ENCODE measurements at regions not wholly inside any gene's neighbourhood (a gene's known extent, or its start where the extent isn't known, plus 50 kb on each side); places are given as distances from the start of the nearest gene placed in this dataset.

DNA sequence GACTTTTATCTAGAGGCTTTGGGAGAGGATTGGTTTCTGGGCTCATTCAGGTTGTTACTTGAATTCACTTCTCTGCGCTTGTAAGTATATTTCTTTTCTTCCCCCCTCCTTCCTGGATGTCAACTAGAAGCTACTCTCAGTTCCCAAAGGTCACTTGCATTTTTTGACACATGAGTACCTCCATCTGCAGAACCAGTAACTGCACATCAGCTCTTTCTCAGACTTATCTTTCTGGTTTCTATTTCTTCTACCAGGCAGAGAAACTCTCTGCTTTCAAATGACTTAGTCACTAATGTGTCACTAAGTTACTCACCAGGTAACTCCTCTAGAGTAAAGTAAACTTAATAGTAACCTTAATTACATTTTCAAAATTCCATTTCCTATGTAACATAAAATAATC is 773.0 kb upstream of the LUZP2 start:
- H3K79me2 ChIP-seq (ENCODE audit: control insufficient read depth, insufficient read depth, low read length): no peaks in the 10 kb centered on the region

DNA sequence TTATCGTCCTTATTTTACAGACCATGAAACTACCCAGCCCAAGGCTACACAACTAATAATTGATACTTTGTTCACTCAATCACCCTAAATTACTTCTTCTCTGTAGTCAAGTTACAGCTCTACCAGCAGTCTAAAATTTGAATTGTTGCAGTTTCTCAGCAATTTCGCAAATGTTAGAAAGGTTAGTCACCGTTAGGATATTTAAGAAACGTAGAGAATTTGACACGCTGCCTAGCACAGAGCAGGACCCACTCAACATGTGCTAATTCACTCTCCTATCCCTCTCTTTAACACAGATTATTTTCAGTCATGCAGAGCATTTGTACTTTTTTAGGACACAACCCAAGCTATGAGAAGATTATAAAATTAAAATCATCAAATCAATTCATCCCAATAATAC is 771.1 kb upstream of the LUZP2 start:
- Histone ChIP-seq H3K9me3 (ENCODE audit: control insufficient read depth, insufficient read depth, low read depth, low read length) (no peaks in the 10 kb centered on the region), H3K4me2 (ENCODE audit: extremely low read depth, insufficient read depth, low read length) (no peak overlapping the region), H3K36me3 (ENCODE audit: control insufficient read depth, insufficient read depth, low read length) (no peaks in the 10 kb centered on the region), H3K27ac (ENCODE audit: insufficient read depth, low read length) (no peak overlapping the region), H3K4me3 (replicated peaks in 1 of 4; ENCODE audit: control extremely low read depth in 1 of 4, insufficient read depth in 1 of 4, low read depth in 3 of 4, low read length in 4 of 4) (no peak overlapping the region), H3K79me2 (ENCODE audit: control insufficient read depth, insufficient read depth, low read length) (no peaks in the 10 kb centered on the region), H4K20me1 (ENCODE audit: control insufficient read depth, extremely low read depth, insufficient read depth, low read length) (no peaks in the 10 kb centered on the region), H2AFZ (ENCODE audit: low read length) (no peak overlapping the region), H3K4me1 (ENCODE audit: control insufficient read depth, extremely low read depth, insufficient read depth, low read length) (no peaks in the 10 kb centered on the region), H3K9ac (ENCODE audit: insufficient read depth, low read length) (no peak overlapping the region), H3K27me3 (ENCODE audit: control insufficient read depth, insufficient read depth, low read length) (no peaks in the 10 kb centered on the region)
- TF ChIP-seq EZH2 (IDR thresholded peaks at IDR 0.05; ENCODE audit: low read length, missing control alignments): no peak
- TF ChIP-seq, protein P1, sequence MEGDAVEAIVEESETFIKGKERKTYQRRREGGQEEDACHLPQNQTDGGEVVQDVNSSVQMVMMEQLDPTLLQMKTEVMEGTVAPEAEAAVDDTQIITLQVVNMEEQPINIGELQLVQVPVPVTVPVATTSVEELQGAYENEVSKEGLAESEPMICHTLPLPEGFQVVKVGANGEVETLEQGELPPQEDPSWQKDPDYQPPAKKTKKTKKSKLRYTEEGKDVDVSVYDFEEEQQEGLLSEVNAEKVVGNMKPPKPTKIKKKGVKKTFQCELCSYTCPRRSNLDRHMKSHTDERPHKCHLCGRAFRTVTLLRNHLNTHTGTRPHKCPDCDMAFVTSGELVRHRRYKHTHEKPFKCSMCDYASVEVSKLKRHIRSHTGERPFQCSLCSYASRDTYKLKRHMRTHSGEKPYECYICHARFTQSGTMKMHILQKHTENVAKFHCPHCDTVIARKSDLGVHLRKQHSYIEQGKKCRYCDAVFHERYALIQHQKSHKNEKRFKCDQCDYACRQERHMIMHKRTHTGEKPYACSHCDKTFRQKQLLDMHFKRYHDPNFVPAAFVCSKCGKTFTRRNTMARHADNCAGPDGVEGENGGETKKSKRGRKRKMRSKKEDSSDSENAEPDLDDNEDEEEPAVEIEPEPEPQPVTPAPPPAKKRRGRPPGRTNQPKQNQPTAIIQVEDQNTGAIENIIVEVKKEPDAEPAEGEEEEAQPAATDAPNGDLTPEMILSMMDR (conservative IDR thresholded peaks at IDR 0.05 in 1 of 2, IDR thresholded peaks at IDR 0.05 in 1 of 2; ENCODE audit: low read depth in 1 of 2, low read length in 2 of 2): no peak
- DNase-seq (ENCODE audit: low read depth in 2 of 2): peak; percentile 2 to 89

More for the DNA sequence above, 773.0 kb upstream of the LUZP2 start:
- Histone ChIP-seq H3K36me3 (ENCODE audit: control insufficient read depth, insufficient read depth, low read length) (no peaks in the 10 kb centered on the region), H4K20me1 (ENCODE audit: control insufficient read depth, extremely low read depth, insufficient read depth, low read length) (no peaks in the 10 kb centered on the region), H3K27ac (ENCODE audit: insufficient read depth, low read length) (no peak overlapping the region), H3K4me3 (replicated peaks in 1 of 4; ENCODE audit: control extremely low read depth in 1 of 4, insufficient read depth in 1 of 4, low read depth in 3 of 4, low read length in 4 of 4) (no peak overlapping the region), H3K4me1 (ENCODE audit: control insufficient read depth, extremely low read depth, insufficient read depth, low read length) (no peaks in the 10 kb centered on the region), H2AFZ (ENCODE audit: low read length) (no peak overlapping the region), H3K9ac (ENCODE audit: insufficient read depth, low read length) (no peak overlapping the region), H3K4me2 (ENCODE audit: extremely low read depth, insufficient read depth, low read length) (no peak overlapping the region), H3K9me3 (ENCODE audit: control insufficient read depth, insufficient read depth, low read depth, low read length) (no peaks in the 10 kb centered on the region), H3K27me3 (ENCODE audit: control insufficient read depth, insufficient read depth, low read length) (no peaks in the 10 kb centered on the region)
- TF ChIP-seq, protein P1 (conservative IDR thresholded peaks at IDR 0.05 in 1 of 2, IDR thresholded peaks at IDR 0.05 in 1 of 2; ENCODE audit: low read depth in 1 of 2, low read length in 2 of 2): no peak
- no peak for TF ChIP-seq EZH2 (IDR thresholded peaks at IDR 0.05; ENCODE audit: low read length, missing control alignments)
- DNase-seq (ENCODE audit: low read depth in 2 of 2): peak in 1 of 2 donors; percentile 48

DNA sequence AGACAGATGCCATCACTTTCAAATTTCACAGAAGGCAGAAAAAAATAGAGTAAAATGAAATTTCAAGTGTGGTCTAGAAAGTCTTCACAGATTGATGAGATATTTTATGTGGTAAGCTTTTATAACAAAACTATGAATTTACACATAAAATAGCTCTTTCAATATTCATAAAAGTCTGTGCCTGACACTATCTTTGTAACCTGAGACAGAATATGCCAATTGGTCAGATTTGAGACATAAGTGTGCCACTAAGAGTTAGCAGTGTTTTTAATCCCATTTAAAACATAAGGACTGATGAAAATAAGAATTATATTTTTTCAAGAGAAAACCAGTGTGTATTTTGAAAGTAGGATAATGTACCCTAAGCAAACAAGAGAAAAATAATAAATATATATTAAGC is 769.5 kb upstream of the LUZP2 start:
- no peak overlapping the region for H3K4me2 ChIP-seq (ENCODE audit: extremely low read depth, insufficient read depth, low read length)

More for the DNA sequence above, 769.5 kb upstream of the LUZP2 start:
- Histone ChIP-seq H3K4me1 (ENCODE audit: control insufficient read depth, extremely low read depth, insufficient read depth, low read length) (no peaks in the 10 kb centered on the region), H3K27ac (ENCODE audit: insufficient read depth, low read length) (no peak overlapping the region), H3K79me2 (ENCODE audit: control insufficient read depth, insufficient read depth, low read length) (no peaks in the 10 kb centered on the region), H3K9ac (ENCODE audit: insufficient read depth, low read length) (no peak overlapping the region), H3K4me3 (replicated peaks in 1 of 4; ENCODE audit: control extremely low read depth in 1 of 4, insufficient read depth in 1 of 4, low read depth in 3 of 4, low read length in 4 of 4) (no peak overlapping the region), H3K9me3 (ENCODE audit: control insufficient read depth, insufficient read depth, low read depth, low read length) (no peaks in the 10 kb centered on the region), H3K27me3 (ENCODE audit: control insufficient read depth, insufficient read depth, low read length) (no peaks in the 10 kb centered on the region), H2AFZ (ENCODE audit: low read length) (no peak overlapping the region), H3K36me3 (ENCODE audit: control insufficient read depth, insufficient read depth, low read length) (no peaks in the 10 kb centered on the region), H4K20me1 (ENCODE audit: control insufficient read depth, extremely low read depth, insufficient read depth, low read length) (no peaks in the 10 kb centered on the region)
- DNase-seq (ENCODE audit: low read depth in 2 of 2): peak in 1 of 2 donors; percentile 13
- TF ChIP-seq EZH2 (IDR thresholded peaks at IDR 0.05; ENCODE audit: low read length, missing control alignments): no peak
